ENCODE measurements at regions not wholly inside any gene's neighbourhood (a gene's known extent, or its start where the extent isn't known, plus 50 kb on each side); places are given as distances from the start of the nearest gene placed in this dataset.

- H3K27ac Mint-ChIP-seq (ENCODE audit: unreplicated experiment): no peak overlapping the region
- TF ChIP-seq, protein P1, sequence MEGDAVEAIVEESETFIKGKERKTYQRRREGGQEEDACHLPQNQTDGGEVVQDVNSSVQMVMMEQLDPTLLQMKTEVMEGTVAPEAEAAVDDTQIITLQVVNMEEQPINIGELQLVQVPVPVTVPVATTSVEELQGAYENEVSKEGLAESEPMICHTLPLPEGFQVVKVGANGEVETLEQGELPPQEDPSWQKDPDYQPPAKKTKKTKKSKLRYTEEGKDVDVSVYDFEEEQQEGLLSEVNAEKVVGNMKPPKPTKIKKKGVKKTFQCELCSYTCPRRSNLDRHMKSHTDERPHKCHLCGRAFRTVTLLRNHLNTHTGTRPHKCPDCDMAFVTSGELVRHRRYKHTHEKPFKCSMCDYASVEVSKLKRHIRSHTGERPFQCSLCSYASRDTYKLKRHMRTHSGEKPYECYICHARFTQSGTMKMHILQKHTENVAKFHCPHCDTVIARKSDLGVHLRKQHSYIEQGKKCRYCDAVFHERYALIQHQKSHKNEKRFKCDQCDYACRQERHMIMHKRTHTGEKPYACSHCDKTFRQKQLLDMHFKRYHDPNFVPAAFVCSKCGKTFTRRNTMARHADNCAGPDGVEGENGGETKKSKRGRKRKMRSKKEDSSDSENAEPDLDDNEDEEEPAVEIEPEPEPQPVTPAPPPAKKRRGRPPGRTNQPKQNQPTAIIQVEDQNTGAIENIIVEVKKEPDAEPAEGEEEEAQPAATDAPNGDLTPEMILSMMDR (IDR thresholded peaks at IDR 0.05; ENCODE audit: unreplicated experiment): no peak
Measured at GRCh38 chr14:95011445-95012006, 145.8 kb downstream of the DICER1 start.

GRCh38 chr14:95008445-95009217 lies 148.7 kb downstream of the DICER1 start:
- H3K27ac Mint-ChIP-seq (ENCODE audit: unreplicated experiment): no peak overlapping the region
- no TSS peak for BruUV-seq (replicated peaks)
- CTCF ChIA-PET: no interaction called here
- no peaks in the 10 kb centered on the region for H3K36me3 Mint-ChIP-seq (ENCODE audit: insufficient read depth, unreplicated experiment)
- H3K9me3 Mint-ChIP-seq (ENCODE audit: low read depth, unreplicated experiment): no peaks in the 10 kb centered on the region
- H3K4me3 Mint-ChIP-seq (ENCODE audit: low read depth, unreplicated experiment): no peak overlapping the region
- H3K27me3 Mint-ChIP-seq (ENCODE audit: unreplicated experiment): peaks cover 76% of the 10 kb centered on the region
- intact Hi-C loops (cut with micrococcal nuclease; ENCODE audit: unreplicated experiment): no loop called here
- TF ChIP-seq, protein P1 (IDR thresholded peaks at IDR 0.05; ENCODE audit: unreplicated experiment): no peak
- no peaks in the 10 kb centered on the region for H3K4me1 Mint-ChIP-seq (ENCODE audit: low read depth, unreplicated experiment)
- no peak for DNase-seq

More at GRCh38 chr14:95011445-95012006, 145.8 kb downstream of the DICER1 start:
- H3K9me3 Mint-ChIP-seq (ENCODE audit: low read depth, unreplicated experiment): no peaks in the 10 kb centered on the region
- BruUV-seq (replicated peaks): no TSS peak
- no peaks in the 10 kb centered on the region for H3K36me3 Mint-ChIP-seq (ENCODE audit: insufficient read depth, unreplicated experiment)
- CTCF ChIA-PET: no interaction called here
- DNase-seq: no peak
- H3K4me1 Mint-ChIP-seq (ENCODE audit: low read depth, unreplicated experiment): no peaks in the 10 kb centered on the region
- intact Hi-C loops (cut with micrococcal nuclease; ENCODE audit: unreplicated experiment): no loop called here
- no peak overlapping the region for H3K4me3 Mint-ChIP-seq (ENCODE audit: low read depth, unreplicated experiment)
- H3K27me3 Mint-ChIP-seq (ENCODE audit: unreplicated experiment): peaks cover 50% of the 10 kb centered on the region

GRCh38 chr14:95007921-95008320 lies 149.4 kb downstream of the DICER1 start:
- intact Hi-C loops (cut with micrococcal nuclease; ENCODE audit: unreplicated experiment): no loop called here
- no TSS peak for BruUV-seq (replicated peaks)
- no peak for DNase-seq
- Mint-ChIP-seq H3K4me1 (ENCODE audit: low read depth, unreplicated experiment) (no peaks in the 10 kb centered on the region), H3K4me3 (ENCODE audit: low read depth, unreplicated experiment) (no peak overlapping the region), H3K9me3 (ENCODE audit: low read depth, unreplicated experiment) (no peaks in the 10 kb centered on the region), H3K36me3 (ENCODE audit: insufficient read depth, unreplicated experiment) (no peaks in the 10 kb centered on the region), H3K27ac (ENCODE audit: unreplicated experiment) (no peak overlapping the region), H3K27me3 (ENCODE audit: unreplicated experiment) (peaks cover 76% of the 10 kb centered on the region)
- TF ChIP-seq, protein P1 (IDR thresholded peaks at IDR 0.05; ENCODE audit: unreplicated experiment): no peak
- CTCF ChIA-PET: no interaction called here

DNA sequence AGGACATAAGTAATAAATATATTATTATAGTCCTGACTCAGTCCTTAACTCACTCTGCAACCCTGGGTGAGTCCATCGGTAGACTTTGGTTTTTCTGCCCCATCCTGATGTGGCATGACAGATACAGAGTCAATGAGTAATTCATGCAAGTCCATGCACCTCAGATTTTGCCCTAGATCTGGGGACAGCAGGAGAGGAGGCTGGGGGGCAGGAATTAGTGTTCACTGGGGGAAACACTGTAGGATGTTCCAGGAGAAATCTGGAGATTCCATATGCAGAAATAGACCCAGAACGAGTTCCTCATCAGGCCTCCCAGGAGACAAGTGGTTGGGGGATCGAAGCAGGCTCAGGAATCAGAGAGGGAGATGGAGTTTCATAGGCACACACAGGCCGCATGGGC lies 150.8 kb downstream of the DICER1 start:
- Mint-ChIP-seq H3K27me3 (ENCODE audit: unreplicated experiment) (peaks cover 80% of the 10 kb centered on the region), H3K4me3 (ENCODE audit: low read depth, unreplicated experiment) (no peak overlapping the region), H3K4me1 (ENCODE audit: low read depth, unreplicated experiment) (no peaks in the 10 kb centered on the region), H3K9me3 (ENCODE audit: low read depth, unreplicated experiment) (no peaks in the 10 kb centered on the region), H3K36me3 (ENCODE audit: insufficient read depth, unreplicated experiment) (no peaks in the 10 kb centered on the region), H3K27ac (ENCODE audit: unreplicated experiment) (no peak overlapping the region)
- BruUV-seq (replicated peaks): no TSS peak
- TF ChIP-seq, protein P1 (IDR thresholded peaks at IDR 0.05; ENCODE audit: unreplicated experiment): no peak
- DNase-seq: no peak
- CTCF ChIA-PET: no interaction called here
- intact Hi-C loops (cut with micrococcal nuclease; ENCODE audit: unreplicated experiment): no loop called here

Data from Calu3 (cell line).